ENCODE measurements at regions not wholly inside any gene's neighbourhood (a gene's known extent, or its start where the extent isn't known, plus 50 kb on each side); places are given as distances from the start of the nearest gene placed in this dataset.

GRCh38 chr10:130485958-130486895 lies 350.0 kb downstream of the GLRX3 start:
- DNase-seq (ENCODE audit: low read depth) = no peak

- no peak for DNase-seq (ENCODE audit: low read depth)
Measured at GRCh38 chr10:130486906-130487305, 350.7 kb downstream of the GLRX3 start.

- DNase-seq (ENCODE audit: low read depth) = no peak
Measured at GRCh38 chr10:130487566-130487965, 351.4 kb downstream of the GLRX3 start.

- no peak for DNase-seq (ENCODE audit: low read depth)
Measured at GRCh38 chr10:130489891-130490290, 353.7 kb downstream of the GLRX3 start.

GRCh38 chr10:130491011-130491692 lies 355.0 kb downstream of the GLRX3 start:
- no peak for DNase-seq (ENCODE audit: low read depth)

- no peak for DNase-seq (ENCODE audit: low read depth)
Measured at GRCh38 chr10:130491693-130492050, 355.5 kb downstream of the GLRX3 start.

- DNase-seq (ENCODE audit: low read depth) = no peak
Measured at GRCh38 chr10:130492266-130492934, 356.2 kb downstream of the GLRX3 start.

- no peak for DNase-seq (ENCODE audit: low read depth)
Measured at GRCh38 chr10:130493021-130493420, 356.8 kb downstream of the GLRX3 start.

- no peak for DNase-seq (ENCODE audit: low read depth)
Measured at GRCh38 chr10:130493446-130494145, 357.4 kb downstream of the GLRX3 start.

GRCh38 chr10:130495116-130495862 lies 359.1 kb downstream of the GLRX3 start:
- no peak for DNase-seq (ENCODE audit: low read depth)

GRCh38 chr10:130495891-130496636 lies 359.9 kb downstream of the GLRX3 start:
- no peak for DNase-seq (ENCODE audit: low read depth)

- no peak for DNase-seq (ENCODE audit: low read depth)
Measured at GRCh38 chr10:130497056-130498010, 361.1 kb downstream of the GLRX3 start.

- no peak for DNase-seq (ENCODE audit: low read depth)
Measured at GRCh38 chr10:130498042-130498441, 361.9 kb downstream of the GLRX3 start.

GRCh38 chr10:130498934-130499333 lies 362.7 kb downstream of the GLRX3 start:
- DNase-seq (ENCODE audit: low read depth) = no peak

- no peak for DNase-seq (ENCODE audit: low read depth)
Measured at GRCh38 chr10:130499541-130499940, 363.4 kb downstream of the GLRX3 start.

GRCh38 chr10:130500261-130501000 lies 364.2 kb downstream of the GLRX3 start:
- no peak for DNase-seq (ENCODE audit: low read depth)

GRCh38 chr10:130507461-130507860 lies 371.3 kb downstream of the GLRX3 start:
- DNase-seq (ENCODE audit: low read depth) = no peak

- DNase-seq (ENCODE audit: low read depth) = no peak
Measured at GRCh38 chr10:130509881-130510689, 373.9 kb downstream of the GLRX3 start.
